Nephron (organoid): ENCODE measurements at regions not wholly inside any gene's neighbourhood (a gene's known extent, or its start where the extent isn't known, plus 50 kb on each side); places are given as distances from the start of the nearest gene placed in this dataset.

ENCODE experiments used
- H3K27ac Mint-ChIP-seq, 3 experiments: 2 replicates each; pipeline ENCODE4 v1.8.0; 2020; ENCODE audit warnings: mixed read lengths in 3 of 3, mild to moderate bottlenecking in 2 of 3, moderate library complexity in 1 of 3
- H3K27me3 Mint-ChIP-seq: 2 replicates; pipeline ENCODE4 v1.8.0; 2021; ENCODE audit warnings: low read depth, mild to moderate bottlenecking, moderate library complexity, mixed read lengths
- H3K36me3 Mint-ChIP-seq: 2 replicates; pipeline ENCODE4 v1.8.0; 2020; ENCODE audit warnings: low read depth, mixed read lengths
- H3K4me1 Mint-ChIP-seq: 2 replicates; pipeline ENCODE4 v1.8.0; 2020; ENCODE audit warnings: mixed read lengths
- H3K4me3 Mint-ChIP-seq, 3 experiments: 2 replicates each; pipeline ENCODE4 v1.8.0; 2020; ENCODE audit warnings: mild to moderate bottlenecking in 3 of 3, mixed read lengths in 3 of 3, moderate library complexity in 2 of 3
- H3K9me3 Mint-ChIP-seq: 2 replicates; pipeline ENCODE4 v1.8.0; 2020; ENCODE audit warnings: mixed read lengths
- TF ChIP-seq, protein P1 (sequence below), 3 experiments: fragments of 200-600 bp; sonication (generic); IDR thresholded peaks; one replicate each; pipeline ENCODE4 v1.5.0; 2021; ENCODE audit warnings: antibody characterized with exemption in 3 of 3; ENCODE audit not compliant: unreplicated experiment in 3 of 3

DNA sequence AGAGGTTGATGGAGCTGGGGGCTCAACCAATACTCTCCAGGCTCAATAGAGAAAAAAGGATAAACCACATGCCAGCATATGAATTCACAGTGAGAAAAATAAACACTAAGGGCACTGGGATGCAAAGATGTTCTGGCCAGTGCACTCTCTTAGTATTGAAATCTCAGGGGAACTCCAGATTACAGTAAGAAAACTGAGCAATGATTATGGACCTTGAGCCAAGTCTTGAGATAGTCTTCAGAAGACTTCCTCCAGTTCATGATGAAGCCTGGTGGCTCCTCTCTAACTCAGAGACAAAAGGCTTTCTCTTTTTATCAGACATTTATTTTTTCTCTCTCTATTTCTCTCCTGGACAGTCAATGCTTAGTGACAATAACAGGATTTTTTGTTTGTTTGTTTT is 139.8 kb upstream of the SPEF2 start:
- H3K4me1 Mint-ChIP-seq: peaks cover 10% of the 10 kb centered on the region
- no peak overlapping the region for H3K4me3 Mint-ChIP-seq
- no peaks in the 10 kb centered on the region for H3K27me3 Mint-ChIP-seq
- H3K9me3 Mint-ChIP-seq: no peaks in the 10 kb centered on the region
- no peaks in the 10 kb centered on the region for H3K36me3 Mint-ChIP-seq
- TF ChIP-seq, protein P1, sequence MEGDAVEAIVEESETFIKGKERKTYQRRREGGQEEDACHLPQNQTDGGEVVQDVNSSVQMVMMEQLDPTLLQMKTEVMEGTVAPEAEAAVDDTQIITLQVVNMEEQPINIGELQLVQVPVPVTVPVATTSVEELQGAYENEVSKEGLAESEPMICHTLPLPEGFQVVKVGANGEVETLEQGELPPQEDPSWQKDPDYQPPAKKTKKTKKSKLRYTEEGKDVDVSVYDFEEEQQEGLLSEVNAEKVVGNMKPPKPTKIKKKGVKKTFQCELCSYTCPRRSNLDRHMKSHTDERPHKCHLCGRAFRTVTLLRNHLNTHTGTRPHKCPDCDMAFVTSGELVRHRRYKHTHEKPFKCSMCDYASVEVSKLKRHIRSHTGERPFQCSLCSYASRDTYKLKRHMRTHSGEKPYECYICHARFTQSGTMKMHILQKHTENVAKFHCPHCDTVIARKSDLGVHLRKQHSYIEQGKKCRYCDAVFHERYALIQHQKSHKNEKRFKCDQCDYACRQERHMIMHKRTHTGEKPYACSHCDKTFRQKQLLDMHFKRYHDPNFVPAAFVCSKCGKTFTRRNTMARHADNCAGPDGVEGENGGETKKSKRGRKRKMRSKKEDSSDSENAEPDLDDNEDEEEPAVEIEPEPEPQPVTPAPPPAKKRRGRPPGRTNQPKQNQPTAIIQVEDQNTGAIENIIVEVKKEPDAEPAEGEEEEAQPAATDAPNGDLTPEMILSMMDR (IDR thresholded peaks at IDR 0.05; ENCODE audit: unreplicated experiment in 3 of 3): no peak
- H3K27ac Mint-ChIP-seq: peak overlapping the region in 1 of 3 experiments; percentile 88

DNA sequence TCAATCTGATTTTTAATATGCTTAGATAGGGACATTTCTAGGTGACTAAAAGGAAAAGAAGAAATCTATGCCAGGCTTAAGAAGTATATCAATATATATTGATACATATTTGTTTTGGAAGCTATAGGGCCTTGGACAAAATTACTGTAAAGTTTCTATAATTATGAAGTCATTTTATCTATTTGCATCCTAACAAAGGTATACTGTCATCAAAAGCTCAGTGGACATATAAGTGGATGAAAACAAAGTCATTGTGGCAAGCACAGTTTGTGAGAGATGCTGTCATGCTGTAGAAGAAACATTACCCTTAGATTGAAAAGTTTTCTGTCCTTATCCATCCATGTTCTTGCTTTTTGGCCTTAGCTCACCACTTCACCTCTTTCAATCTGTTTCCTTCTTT is 140.3 kb upstream of the SPEF2 start:
- H3K4me1 Mint-ChIP-seq: peaks cover 6% of the 10 kb centered on the region
- H3K4me3 Mint-ChIP-seq: no peak overlapping the region
- H3K36me3 Mint-ChIP-seq: no peaks in the 10 kb centered on the region
- H3K9me3 Mint-ChIP-seq: no peaks in the 10 kb centered on the region
- no peaks in the 10 kb centered on the region for H3K27me3 Mint-ChIP-seq
- peak overlapping the region in 1 of 3 experiments; percentile 88 for H3K27ac Mint-ChIP-seq
- TF ChIP-seq, protein P1 (IDR thresholded peaks at IDR 0.05; ENCODE audit: unreplicated experiment in 3 of 3): no peak

DNA sequence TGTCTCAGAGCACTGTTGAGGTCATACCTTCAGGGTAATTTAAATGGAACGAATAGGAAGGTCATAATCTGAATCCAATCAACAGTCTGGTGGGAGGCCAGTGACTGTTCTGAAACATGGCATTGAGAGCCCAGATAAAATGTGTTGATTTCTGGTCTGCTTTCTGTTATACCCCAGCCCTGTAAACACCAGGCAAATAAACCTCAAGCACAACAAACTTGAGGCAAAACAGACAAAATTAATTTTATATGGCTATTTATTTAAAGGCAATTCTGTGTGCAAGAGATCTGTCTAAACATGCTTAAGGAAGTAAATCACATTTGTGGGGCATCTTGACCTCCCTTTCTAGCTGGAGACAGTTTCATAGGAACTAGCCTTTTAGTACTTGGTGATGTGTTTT is 140.9 kb upstream of the SPEF2 start:
- Mint-ChIP-seq H3K36me3 (no peaks in the 10 kb centered on the region), H3K4me1 (peaks cover 6% of the 10 kb centered on the region), H3K27ac (peak overlapping the region in 1 of 3 experiments; percentile 88), H3K9me3 (no peaks in the 10 kb centered on the region), H3K27me3 (no peaks in the 10 kb centered on the region), H3K4me3 (no peak overlapping the region)
- TF ChIP-seq, protein P1 (IDR thresholded peaks at IDR 0.05; ENCODE audit: unreplicated experiment in 3 of 3): no peak

DNA sequence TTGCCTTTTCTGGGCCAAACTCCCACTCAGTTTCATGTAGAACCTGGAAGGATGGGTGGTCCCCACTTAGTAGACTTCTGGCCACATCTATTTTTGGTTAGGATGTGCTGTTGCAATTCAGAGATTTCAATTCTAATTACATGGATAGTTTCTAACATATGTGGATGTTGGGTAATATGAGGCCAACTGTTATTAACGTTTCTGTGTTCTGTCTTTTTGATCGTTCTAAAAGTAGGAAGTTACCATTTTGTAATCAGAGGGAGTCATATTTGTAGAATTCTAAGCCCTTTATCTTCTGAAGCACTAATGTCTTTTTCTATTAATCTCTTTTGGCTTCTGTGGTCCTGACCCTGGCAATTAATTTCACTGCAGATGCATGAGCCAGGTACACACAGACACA is 141.6 kb upstream of the SPEF2 start:
- no peak overlapping the region for H3K4me3 Mint-ChIP-seq
- peak overlapping the region in 1 of 3 experiments; percentile 88 for H3K27ac Mint-ChIP-seq
- no peaks in the 10 kb centered on the region for H3K36me3 Mint-ChIP-seq
- no peaks in the 10 kb centered on the region for H3K27me3 Mint-ChIP-seq
- peaks cover 6% of the 10 kb centered on the region for H3K4me1 Mint-ChIP-seq
- no peaks in the 10 kb centered on the region for H3K9me3 Mint-ChIP-seq
- TF ChIP-seq, protein P1 (IDR thresholded peaks at IDR 0.05; ENCODE audit: unreplicated experiment in 3 of 3): no peak

DNA sequence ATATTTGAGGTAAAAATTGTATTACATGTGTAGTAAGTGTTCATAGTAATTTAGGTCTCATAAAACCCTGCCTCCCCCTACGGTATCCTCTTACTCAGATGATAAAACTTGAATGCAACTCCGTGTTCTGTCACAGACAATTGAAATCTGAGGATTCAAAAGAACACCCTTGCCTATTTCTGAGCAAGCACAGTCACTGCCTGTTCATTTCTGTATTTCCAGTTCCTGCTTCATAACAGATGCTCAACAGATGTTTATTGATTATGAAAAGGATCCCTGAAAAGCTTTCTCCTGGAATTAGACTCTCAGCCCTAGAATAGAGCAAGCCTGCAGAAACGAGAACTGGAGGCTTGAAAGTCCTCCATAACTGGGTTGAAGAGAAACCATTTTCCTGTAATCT is 144.1 kb upstream of the SPEF2 start:
- TF ChIP-seq, protein P1 (IDR thresholded peaks at IDR 0.05; ENCODE audit: unreplicated experiment in 3 of 3): no peak
- no peaks in the 10 kb centered on the region for H3K4me1 Mint-ChIP-seq
- H3K36me3 Mint-ChIP-seq: no peaks in the 10 kb centered on the region
- H3K9me3 Mint-ChIP-seq: no peaks in the 10 kb centered on the region
- no peak overlapping the region for H3K4me3 Mint-ChIP-seq
- H3K27ac Mint-ChIP-seq: no peak overlapping the region
- H3K27me3 Mint-ChIP-seq: peaks cover 5% of the 10 kb centered on the region

DNA sequence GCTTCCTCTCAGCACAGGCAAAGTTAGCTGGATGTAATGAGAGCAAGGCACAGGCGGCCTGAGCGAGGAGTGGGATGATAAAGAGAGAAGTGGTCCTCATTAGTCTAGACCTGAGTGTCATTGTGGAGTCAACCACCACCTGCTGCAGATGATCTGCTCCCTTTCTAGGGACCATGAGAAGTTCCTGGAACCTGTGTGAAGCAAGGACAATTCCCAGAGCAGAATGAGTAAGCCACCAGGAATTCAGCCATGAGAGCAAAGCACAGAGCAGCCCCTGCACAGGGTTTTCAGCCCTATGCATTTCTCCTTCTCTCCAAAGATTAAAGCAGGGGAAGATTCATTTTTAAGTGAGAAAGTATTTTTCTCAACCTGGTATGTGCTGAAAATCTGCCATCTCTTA is 146.8 kb upstream of the SPEF2 start:
- H3K27ac Mint-ChIP-seq: no peak overlapping the region
- TF ChIP-seq, protein P1 (IDR thresholded peaks at IDR 0.05; ENCODE audit: unreplicated experiment in 3 of 3): no peak
- no peaks in the 10 kb centered on the region for H3K36me3 Mint-ChIP-seq
- no peaks in the 10 kb centered on the region for H3K9me3 Mint-ChIP-seq
- H3K27me3 Mint-ChIP-seq: peaks cover 5% of the 10 kb centered on the region
- no peaks in the 10 kb centered on the region for H3K4me1 Mint-ChIP-seq
- no peak overlapping the region for H3K4me3 Mint-ChIP-seq
